GM19193 (cell line): ENCODE measurements at regions not wholly inside any gene's neighbourhood (a gene's known extent, or its start where the extent isn't known, plus 50 kb on each side); places are given as distances from the start of the nearest gene placed in this dataset.

Experiments
- POLR2A ChIP-seq: IDR thresholded peaks from 4 replicates; pipeline ENCODE4 v1.6.1; 2011; ENCODE audit not compliant: insufficient read depth, insufficient read length; ENCODE audit errors: extremely low read depth

- no peak for TF ChIP-seq POLR2A
Observed at GRCh38 chr2:7954234-7954633, 727.6 kb upstream of the ID2 start.

GRCh38 chr2:7956126-7956689, 725.6 kb upstream of the ID2 start:
- no peak for TF ChIP-seq POLR2A

DNA sequence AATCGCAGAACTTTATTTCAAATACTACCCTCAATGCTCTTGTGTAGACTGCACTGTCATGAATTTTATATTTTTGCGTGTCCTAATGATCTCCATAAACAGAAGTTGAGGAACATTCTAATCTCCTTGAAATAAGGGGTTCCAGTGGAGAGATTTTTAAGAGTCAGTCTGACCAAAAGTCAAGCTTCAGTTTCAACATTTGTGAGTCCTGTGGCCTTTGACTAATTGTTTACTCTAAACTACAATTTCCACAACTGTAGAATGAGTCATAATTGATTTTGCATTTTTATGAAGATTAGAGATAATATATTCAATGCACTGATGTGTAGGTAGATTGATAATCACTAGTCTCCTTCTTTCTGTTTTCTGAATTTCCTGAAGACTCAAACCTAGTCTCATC, 720.3 kb upstream of the ID2 start:
- no peak for TF ChIP-seq POLR2A

GRCh38 chr2:7962161-7962560, 719.7 kb upstream of the ID2 start:
- TF ChIP-seq POLR2A = no peak

DNA sequence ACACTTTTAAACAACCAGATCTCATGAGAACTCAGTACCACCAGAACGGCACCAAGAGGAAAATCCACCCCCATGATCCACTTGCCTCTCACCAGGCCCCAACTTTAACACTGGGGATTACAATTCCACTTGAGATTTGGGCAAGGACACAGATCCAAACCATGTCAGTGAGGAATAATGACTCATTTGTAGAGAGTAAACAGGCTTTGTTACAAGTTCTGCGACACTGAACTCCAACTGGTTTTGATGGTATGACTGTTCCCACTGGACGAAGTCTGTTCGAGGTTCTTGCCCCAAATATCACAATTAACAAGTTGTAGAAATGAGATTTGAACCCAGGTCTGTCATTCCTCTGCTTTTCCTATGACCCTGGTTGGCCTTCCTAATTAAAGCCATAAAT, 718.1 kb upstream of the ID2 start:
- no peak for TF ChIP-seq POLR2A

GRCh38 chr2:7966032-7966431, 715.8 kb upstream of the ID2 start:
- no peak for TF ChIP-seq POLR2A

GRCh38 chr2:7967707-7968405, 714.0 kb upstream of the ID2 start:
- no peak for TF ChIP-seq POLR2A

- TF ChIP-seq POLR2A = no peak
Observed at GRCh38 chr2:7969756-7970515, 711.9 kb upstream of the ID2 start.

DNA sequence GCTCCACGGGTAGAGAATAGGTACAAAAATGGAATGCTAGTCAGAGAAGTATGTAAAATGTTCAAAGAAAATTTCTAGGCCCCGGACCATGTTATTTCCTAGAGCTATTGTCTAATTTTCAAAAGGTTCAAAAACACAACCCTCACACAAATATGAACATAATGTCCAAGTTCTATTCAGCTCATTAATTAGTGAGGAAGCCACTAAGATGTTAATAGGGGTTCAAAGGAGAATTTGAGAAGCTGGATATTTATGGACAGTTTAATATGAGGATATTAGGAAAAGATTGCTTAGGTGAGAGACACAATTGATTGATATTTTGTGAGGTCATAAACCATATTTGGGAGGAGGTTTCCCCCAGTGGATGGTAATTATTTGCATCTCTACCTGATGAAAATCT, 710.6 kb upstream of the ID2 start:
- TF ChIP-seq POLR2A = no peak

- TF ChIP-seq POLR2A = no peak
Observed at GRCh38 chr2:7971841-7972240, 710.0 kb upstream of the ID2 start.

- TF ChIP-seq POLR2A = no peak
Observed at GRCh38 chr2:7972670-7973069, 709.2 kb upstream of the ID2 start.

DNA sequence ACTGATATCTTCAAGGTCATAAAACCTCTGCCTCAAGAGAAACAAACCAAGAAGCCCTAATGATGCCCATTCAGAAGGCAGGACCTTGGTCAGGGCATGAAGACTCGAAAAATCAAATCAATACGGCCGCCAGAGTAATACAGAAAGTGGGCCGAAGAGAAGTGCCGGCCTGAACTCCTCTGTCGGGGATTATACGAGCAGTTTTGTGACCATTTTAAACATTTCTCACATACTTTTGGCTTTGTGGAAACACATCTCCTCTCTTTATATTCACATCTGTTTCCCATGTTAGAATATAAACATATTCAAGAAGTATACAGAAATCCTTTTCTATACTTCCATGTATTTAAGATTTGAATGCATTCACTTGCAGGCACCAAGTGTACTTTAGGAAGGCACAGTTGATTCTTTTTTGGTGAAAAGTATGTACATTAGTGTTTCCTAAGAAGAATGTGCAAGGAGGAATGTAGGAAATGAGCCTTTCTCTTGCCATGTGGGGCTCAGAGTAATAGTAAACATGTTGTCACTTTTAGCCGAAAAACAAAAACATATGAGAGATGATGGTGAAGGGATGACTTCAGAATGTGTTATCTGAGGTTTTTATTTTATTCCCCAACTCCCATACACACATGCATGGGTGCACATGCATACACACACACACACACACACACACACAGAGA, 707.9 kb upstream of the ID2 start:
- TF ChIP-seq POLR2A = no peak

DNA sequence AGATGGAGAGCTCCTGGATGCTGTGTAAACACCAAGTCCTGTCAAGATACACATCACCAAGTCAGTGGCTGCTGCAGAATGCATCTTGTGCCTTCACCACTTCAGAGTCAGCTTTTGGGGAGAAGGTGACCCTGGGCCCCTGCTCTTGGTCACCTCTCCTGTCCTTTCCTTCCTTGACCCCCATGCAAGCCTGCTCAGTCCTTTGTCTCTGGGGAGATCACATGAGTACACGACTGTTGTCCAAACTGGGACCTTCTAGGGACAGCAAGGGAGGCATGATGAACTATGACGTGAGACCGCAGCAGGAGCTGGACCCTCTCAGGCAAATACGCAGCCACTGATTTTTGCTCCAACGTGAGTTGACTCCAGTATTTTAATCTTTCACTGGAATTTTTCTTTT, 706.9 kb upstream of the ID2 start:
- no peak for TF ChIP-seq POLR2A

GRCh38 chr2:7976206-7976605, 705.6 kb upstream of the ID2 start:
- no peak for TF ChIP-seq POLR2A

DNA sequence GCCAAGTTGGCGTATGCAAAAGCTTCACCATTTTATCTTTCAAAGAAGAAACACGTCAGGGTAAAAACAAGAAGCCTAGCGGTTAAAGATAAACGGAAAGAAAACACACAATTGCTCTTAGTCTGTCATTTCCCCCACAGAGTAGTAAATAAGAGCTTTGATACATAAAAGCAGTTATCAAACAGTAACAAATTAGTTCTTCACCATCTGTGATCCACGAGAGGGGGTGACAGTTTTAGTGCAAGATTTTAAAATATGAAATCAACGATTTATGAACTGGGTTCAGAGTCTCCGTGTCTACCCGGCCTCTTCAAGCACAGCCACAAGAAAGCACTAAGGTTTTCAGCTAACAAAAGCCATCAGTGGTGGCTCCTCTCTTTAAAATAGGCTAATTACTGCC, 703.9 kb upstream of the ID2 start:
- no peak for TF ChIP-seq POLR2A
